ENCODE measurements at regions not wholly inside any gene's neighbourhood (a gene's known extent, or its start where the extent isn't known, plus 50 kb on each side); places are given as distances from the start of the nearest gene placed in this dataset.

DNA sequence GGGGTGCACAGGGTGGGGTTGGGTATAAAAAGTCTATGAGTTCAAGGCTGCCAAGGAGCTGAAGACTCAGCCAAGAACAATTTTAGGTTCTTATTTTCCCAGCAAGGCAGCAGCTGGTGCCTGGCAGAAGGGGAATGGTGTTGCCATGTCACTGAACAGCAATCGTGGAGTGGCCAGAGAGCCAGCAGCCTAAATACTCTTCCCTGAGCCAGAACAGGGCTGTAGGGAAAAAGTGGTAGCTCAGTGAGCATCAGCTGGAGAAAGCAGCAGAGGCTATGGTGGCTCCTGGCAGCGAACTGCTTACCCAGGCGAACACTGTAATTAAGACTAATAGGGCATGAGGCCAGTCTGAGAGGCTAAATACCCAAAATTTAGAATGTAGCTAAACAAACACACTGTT, 334.9 kb downstream of the RMST start:
- WGBS (ENCODE audit: extremely low coverage, insufficient read length, low lambda C conversion rate): no CpG with 5 or more reads among the region's 3 CpGs
- no peaks in the 10 kb centered on the region for H4K20me1 ChIP-seq (ENCODE audit: control insufficient read depth, insufficient read depth, insufficient read length)
- no peak overlapping the region for H2BK12ac ChIP-seq (ENCODE audit: insufficient read length, low read depth, low read length)
- no peak overlapping the region for H3K9ac ChIP-seq (ENCODE audit: extremely low read depth, insufficient read length, low read length)
- peaks cover 9 to 12% of the 10 kb centered on the region in 2 experiments for H3K9me3 Mint-ChIP-seq
- no peaks in the 10 kb centered on the region; the same call in 1 of the 2 replicates for H3K4me1 ChIP-seq (ENCODE audit: insufficient read depth, low read length)
- no peak overlapping the region for H4K91ac ChIP-seq (ENCODE audit: insufficient read length, low read depth, low read length)
- H3K4me1 Mint-ChIP-seq: peaks cover 7 to 9% of the 10 kb centered on the region in 2 experiments
- H2BK20ac ChIP-seq (ENCODE audit: low read depth, low read length, poor library complexity, severe bottlenecking): no peak overlapping the region
- H3K4me3 Mint-ChIP-seq: no peak overlapping the region
- no peak overlapping the region for H4K5ac ChIP-seq (ENCODE audit: insufficient read length, low read depth, low read length)
- H3K18ac ChIP-seq (ENCODE audit: insufficient read length, low read depth, low read length): no peak overlapping the region
- no peak overlapping the region for H3K27ac Mint-ChIP-seq
- H3K14ac ChIP-seq (ENCODE audit: insufficient read depth, low read length): no peak overlapping the region
- DNase-seq: no peak
- no peak overlapping the region for H2AK5ac ChIP-seq (ENCODE audit: insufficient read length, low read length)
- no peaks in the 10 kb centered on the region for H3K79me1 ChIP-seq (ENCODE audit: insufficient read depth, low read depth, low read length, poor library complexity, severe bottlenecking)
- no peak overlapping the region for H3K4me2 ChIP-seq (ENCODE audit: insufficient read depth, insufficient read length, low read length)
- H2AFZ ChIP-seq (ENCODE audit: low read length): no peak overlapping the region
- H3K4ac ChIP-seq (ENCODE audit: low read depth, low read length): no peak overlapping the region
- no peak overlapping the region for H2BK5ac ChIP-seq (ENCODE audit: insufficient read length, low read length)
- H3K27me3 ChIP-seq (ENCODE audit: insufficient read depth, low read length): no peaks in the 10 kb centered on the region
- no peak overlapping the region for H4K8ac ChIP-seq (replicated peaks; ENCODE audit: insufficient read length, low read depth, low read length)
- no peaks in the 10 kb centered on the region for H3K79me2 ChIP-seq (ENCODE audit: insufficient read depth, low read length)
- H3K27me3 Mint-ChIP-seq (ENCODE audit: low read depth): no peaks in the 10 kb centered on the region
- H3K23me2 ChIP-seq (ENCODE audit: insufficient read length, low read depth, low read length, poor library complexity, severe bottlenecking): no peaks in the 10 kb centered on the region
- no peak overlapping the region for H3T11ph ChIP-seq (ENCODE audit: low read length)
- no peak overlapping the region for H3K23ac ChIP-seq (ENCODE audit: insufficient read length, low read depth, low read length)
- no peak overlapping the region for H3K56ac ChIP-seq (ENCODE audit: insufficient read length, low read depth, low read length)
- no peak overlapping the region for H3K27ac ChIP-seq (ENCODE audit: insufficient read length, low read depth, low read length)
- no peak overlapping the region for H2BK15ac ChIP-seq (ENCODE audit: low read depth, low read length)
- TF ChIP-seq, protein P1, sequence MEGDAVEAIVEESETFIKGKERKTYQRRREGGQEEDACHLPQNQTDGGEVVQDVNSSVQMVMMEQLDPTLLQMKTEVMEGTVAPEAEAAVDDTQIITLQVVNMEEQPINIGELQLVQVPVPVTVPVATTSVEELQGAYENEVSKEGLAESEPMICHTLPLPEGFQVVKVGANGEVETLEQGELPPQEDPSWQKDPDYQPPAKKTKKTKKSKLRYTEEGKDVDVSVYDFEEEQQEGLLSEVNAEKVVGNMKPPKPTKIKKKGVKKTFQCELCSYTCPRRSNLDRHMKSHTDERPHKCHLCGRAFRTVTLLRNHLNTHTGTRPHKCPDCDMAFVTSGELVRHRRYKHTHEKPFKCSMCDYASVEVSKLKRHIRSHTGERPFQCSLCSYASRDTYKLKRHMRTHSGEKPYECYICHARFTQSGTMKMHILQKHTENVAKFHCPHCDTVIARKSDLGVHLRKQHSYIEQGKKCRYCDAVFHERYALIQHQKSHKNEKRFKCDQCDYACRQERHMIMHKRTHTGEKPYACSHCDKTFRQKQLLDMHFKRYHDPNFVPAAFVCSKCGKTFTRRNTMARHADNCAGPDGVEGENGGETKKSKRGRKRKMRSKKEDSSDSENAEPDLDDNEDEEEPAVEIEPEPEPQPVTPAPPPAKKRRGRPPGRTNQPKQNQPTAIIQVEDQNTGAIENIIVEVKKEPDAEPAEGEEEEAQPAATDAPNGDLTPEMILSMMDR (conservative IDR thresholded peaks at IDR 0.05): no peak
- H2BK120ac ChIP-seq (ENCODE audit: low read depth, low read length, poor library complexity, severe bottlenecking): no peak overlapping the region
- H3K36me3 Mint-ChIP-seq (ENCODE audit: insufficient read depth in 1 of 3, low read depth in 3 of 3): peaks cover under 1 to 5% (median 3%) of the 10 kb centered on the region in 3 experiments
- H3K9me3 ChIP-seq (ENCODE audit: control insufficient read depth, low read depth, low read length): no peaks in the 10 kb centered on the region

Data from H9 (cell line).